ENCODE measurements at regions not wholly inside any gene's neighbourhood (a gene's known extent, or its start where the extent isn't known, plus 50 kb on each side); places are given as distances from the start of the nearest gene placed in this dataset.
A peak's percentile ranks its signal among the peaks of the same experiment; 100 is the strongest.

- no peak for ATAC-seq (replicated peaks in 1 of 4)
- ChIA-PET POLR2A (no interaction called here), CTCF (no interaction called here)
- Histone ChIP-seq H3K27me3 (replicated peaks in 1 of 2; ENCODE audit: control insufficient read depth in 2 of 2, extremely low read depth in 1 of 2, insufficient read depth in 2 of 2, low read length in 1 of 2) (peaks cover 0 to 36% of the 10 kb centered on the region in 2 experiments), H3K4me1 (ENCODE audit: control insufficient read depth in 1 of 2, extremely low read depth in 1 of 2, insufficient read depth in 2 of 2, low read length in 2 of 2) (no peaks in the 10 kb centered on the region), H3K27ac (ENCODE audit: low read length) (no peak overlapping the region), H3K36me3 (ENCODE audit: control insufficient read depth in 2 of 2, extremely low read depth in 1 of 2, insufficient read depth in 1 of 2, low read length in 1 of 2) (no peaks in the 10 kb centered on the region), H3K9me3 (no peaks in the 10 kb centered on the region), H3K4me3 (ENCODE audit: control insufficient read depth in 1 of 2, extremely low read depth in 1 of 2, low read length in 1 of 2) (no peak overlapping the region)
- DNase-seq: no peak
- Mint-ChIP-seq H3K27me3 (peaks cover 34 to 45% of the 10 kb centered on the region in 2 donors), H3K36me3 (peaks cover 4% of the 10 kb centered on the region), H3K9me3 (peaks cover 0 to 14% (median 9%) of the 10 kb centered on the region in 3 donors), H3K4me3 (no peak overlapping the region), H3K4me1 (no peaks in the 10 kb centered on the region), H3K27ac (no peak overlapping the region)
- 60% methylated on average over 2 of the region's 3 CpGs for WGBS (ENCODE audit: insufficient coverage)
These were observed 234.8 kb upstream of the RPL38 start for GRCh38 chr17:73968680-73969079.

- H3K27me3 ChIP-seq (replicated peaks in 1 of 2; ENCODE audit: control insufficient read depth in 2 of 2, extremely low read depth in 1 of 2, insufficient read depth in 2 of 2, low read length in 1 of 2): peaks cover 0 to 37% of the 10 kb centered on the region in 2 experiments
- Mint-ChIP-seq H3K9me3 (peaks cover 0 to 8% (median 4%) of the 10 kb centered on the region in 3 donors), H3K27ac (no peak overlapping the region), H3K4me1 (no peaks in the 10 kb centered on the region), H3K36me3 (peaks cover 4% of the 10 kb centered on the region), H3K27me3 (peaks cover 34 to 45% of the 10 kb centered on the region in 2 donors), H3K4me3 (no peak overlapping the region)
- DNase-seq: peak in 1 of 35 experiments; percentile 29
- no peak overlapping the region for H3K27ac ChIP-seq (ENCODE audit: low read length)
- ATAC-seq (replicated peaks in 1 of 4): no peak
- no peak overlapping the region for H3K4me3 ChIP-seq (ENCODE audit: control insufficient read depth in 1 of 2, extremely low read depth in 1 of 2, low read length in 1 of 2)
- ChIA-PET CTCF (no interaction called here), POLR2A (no interaction called here)
- H3K36me3 ChIP-seq (ENCODE audit: control insufficient read depth in 2 of 2, extremely low read depth in 1 of 2, insufficient read depth in 1 of 2, low read length in 1 of 2): no peaks in the 10 kb centered on the region
- H3K4me1 ChIP-seq (ENCODE audit: control insufficient read depth in 1 of 2, extremely low read depth in 1 of 2, insufficient read depth in 2 of 2, low read length in 2 of 2): no peaks in the 10 kb centered on the region
- WGBS (ENCODE audit: insufficient coverage): 31% methylated on average over 2 of the region's 7 CpGs
- H3K9me3 ChIP-seq: no peaks in the 10 kb centered on the region
These were observed 233.5 kb upstream of the RPL38 start for GRCh38 chr17:73969956-73970355.

- Histone ChIP-seq H3K36me3 (ENCODE audit: control insufficient read depth in 2 of 2, extremely low read depth in 1 of 2, insufficient read depth in 1 of 2, low read length in 1 of 2) (no peaks in the 10 kb centered on the region), H3K4me1 (ENCODE audit: control insufficient read depth in 1 of 2, extremely low read depth in 1 of 2, insufficient read depth in 2 of 2, low read length in 2 of 2) (no peaks in the 10 kb centered on the region), H3K27ac (ENCODE audit: low read length) (no peak overlapping the region), H3K27me3 (replicated peaks in 1 of 2; ENCODE audit: control insufficient read depth in 2 of 2, extremely low read depth in 1 of 2, insufficient read depth in 2 of 2, low read length in 1 of 2) (peaks cover 0 to 40% of the 10 kb centered on the region in 2 experiments), H3K9me3 (no peaks in the 10 kb centered on the region), H3K4me3 (ENCODE audit: control insufficient read depth in 1 of 2, extremely low read depth in 1 of 2, low read length in 1 of 2) (no peak overlapping the region)
- Mint-ChIP-seq H3K36me3 (no peaks in the 10 kb centered on the region), H3K4me1 (no peaks in the 10 kb centered on the region), H3K4me3 (no peak overlapping the region), H3K27me3 (peaks cover 34 to 42% of the 10 kb centered on the region in 2 donors), H3K9me3 (peaks cover 0 to 3% (median 0%) of the 10 kb centered on the region in 3 donors), H3K27ac (no peak overlapping the region)
- ChIA-PET CTCF (no interaction called here), POLR2A (no interaction called here)
- 87% methylated on average over 4 of the region's 4 CpGs for WGBS (ENCODE audit: insufficient coverage)
- no peak for DNase-seq
- no peak for ATAC-seq (replicated peaks in 1 of 4)
These were observed 232.4 kb upstream of the RPL38 start for GRCh38 chr17:73971127-73971526.

GRCh38 chr17:73972056-73972455 lies 231.4 kb upstream of the RPL38 start:
- no peak overlapping the region for H3K27ac ChIP-seq (ENCODE audit: low read length)
- WGBS (ENCODE audit: insufficient coverage): 83% methylated on average over 8 of the region's 10 CpGs
- no peaks in the 10 kb centered on the region for H3K36me3 ChIP-seq (ENCODE audit: control insufficient read depth in 2 of 2, extremely low read depth in 1 of 2, insufficient read depth in 1 of 2, low read length in 1 of 2)
- H3K4me3 ChIP-seq (ENCODE audit: control insufficient read depth in 1 of 2, extremely low read depth in 1 of 2, low read length in 1 of 2): no peak overlapping the region
- no peaks in the 10 kb centered on the region for H3K4me1 ChIP-seq (ENCODE audit: control insufficient read depth in 1 of 2, extremely low read depth in 1 of 2, insufficient read depth in 2 of 2, low read length in 2 of 2)
- H3K4me3 Mint-ChIP-seq: no peak overlapping the region
- H3K36me3 Mint-ChIP-seq: no peaks in the 10 kb centered on the region
- ChIA-PET POLR2A (no interaction called here), CTCF (no interaction called here)
- DNase-seq: no peak
- H3K27me3 ChIP-seq (replicated peaks in 1 of 2; ENCODE audit: control insufficient read depth in 2 of 2, extremely low read depth in 1 of 2, insufficient read depth in 2 of 2, low read length in 1 of 2): peaks cover 0 to 46% of the 10 kb centered on the region in 2 experiments
- peaks cover 37 to 41% of the 10 kb centered on the region in 2 donors for H3K27me3 Mint-ChIP-seq
- no peaks in the 10 kb centered on the region for H3K9me3 ChIP-seq
- ATAC-seq (replicated peaks in 1 of 4): no peak
- no peaks in the 10 kb centered on the region for H3K9me3 Mint-ChIP-seq
- no peak overlapping the region for H3K27ac Mint-ChIP-seq
- H3K4me1 Mint-ChIP-seq: no peaks in the 10 kb centered on the region

- ATAC-seq (replicated peaks in 1 of 4): no peak
- CTCF ChIA-PET: no interaction called here
These were observed 230.6 kb upstream of the RPL38 start for GRCh38 chr17:73972901-73973300.

GRCh38 chr17:73973586-73974409 lies 229.7 kb upstream of the RPL38 start:
- 82% methylated on average over 15 of the region's 16 CpGs for WGBS (ENCODE audit: insufficient coverage)
- Histone ChIP-seq H3K27ac (ENCODE audit: low read length) (no peak overlapping the region), H3K4me1 (ENCODE audit: control insufficient read depth in 1 of 2, extremely low read depth in 1 of 2, insufficient read depth in 2 of 2, low read length in 2 of 2) (no peaks in the 10 kb centered on the region), H3K9me3 (no peaks in the 10 kb centered on the region), H3K36me3 (ENCODE audit: control insufficient read depth in 2 of 2, extremely low read depth in 1 of 2, insufficient read depth in 1 of 2, low read length in 1 of 2) (no peaks in the 10 kb centered on the region), H3K27me3 (replicated peaks in 1 of 2; ENCODE audit: control insufficient read depth in 2 of 2, extremely low read depth in 1 of 2, insufficient read depth in 2 of 2, low read length in 1 of 2) (peaks cover 0 to 50% of the 10 kb centered on the region in 2 experiments), H3K4me3 (ENCODE audit: control insufficient read depth in 1 of 2, extremely low read depth in 1 of 2, low read length in 1 of 2) (no peak overlapping the region)
- Mint-ChIP-seq H3K27me3 (peaks cover 35 to 42% of the 10 kb centered on the region in 2 donors), H3K27ac (no peak overlapping the region), H3K4me3 (no peak overlapping the region), H3K4me1 (no peaks in the 10 kb centered on the region), H3K9me3 (no peaks in the 10 kb centered on the region), H3K36me3 (no peaks in the 10 kb centered on the region)
- ChIA-PET POLR2A (no interaction called here), CTCF (no interaction called here)
- DNase-seq (no peak), ATAC-seq (replicated peaks in 1 of 4) (no peak)

More at GRCh38 chr17:73972901-73973300, 230.6 kb upstream of the RPL38 start:
- H3K9me3 ChIP-seq: no peaks in the 10 kb centered on the region
- Mint-ChIP-seq H3K27ac (no peak overlapping the region), H3K9me3 (no peaks in the 10 kb centered on the region), H3K36me3 (no peaks in the 10 kb centered on the region), H3K27me3 (peaks cover 41 to 44% of the 10 kb centered on the region in 2 donors), H3K4me1 (no peaks in the 10 kb centered on the region), H3K4me3 (no peak overlapping the region)
- no peak for DNase-seq
- H3K4me1 ChIP-seq (ENCODE audit: control insufficient read depth in 1 of 2, extremely low read depth in 1 of 2, insufficient read depth in 2 of 2, low read length in 2 of 2): no peaks in the 10 kb centered on the region
- H3K4me3 ChIP-seq (ENCODE audit: control insufficient read depth in 1 of 2, extremely low read depth in 1 of 2, low read length in 1 of 2): no peak overlapping the region
- POLR2A ChIA-PET: no interaction called here
- H3K27ac ChIP-seq (ENCODE audit: low read length): no peak overlapping the region
- no peaks in the 10 kb centered on the region for H3K36me3 ChIP-seq (ENCODE audit: control insufficient read depth in 2 of 2, extremely low read depth in 1 of 2, insufficient read depth in 1 of 2, low read length in 1 of 2)
- 96% methylated on average over 5 of the region's 6 CpGs for WGBS (ENCODE audit: insufficient coverage)
- H3K27me3 ChIP-seq (replicated peaks in 1 of 2; ENCODE audit: control insufficient read depth in 2 of 2, extremely low read depth in 1 of 2, insufficient read depth in 2 of 2, low read length in 1 of 2): peaks cover 0 to 51% of the 10 kb centered on the region in 2 experiments
